Fibroblast of skin of right biceps (primary cell): ENCODE measurements at regions not wholly inside any gene's neighbourhood (a gene's known extent, or its start where the extent isn't known, plus 50 kb on each side); places are given as distances from the start of the nearest gene placed in this dataset.

ENCODE experiments used
- DNase-seq: peaks from one replicate; pipeline ENCODE4 v3.0.0-alpha.2; 2013

DNA sequence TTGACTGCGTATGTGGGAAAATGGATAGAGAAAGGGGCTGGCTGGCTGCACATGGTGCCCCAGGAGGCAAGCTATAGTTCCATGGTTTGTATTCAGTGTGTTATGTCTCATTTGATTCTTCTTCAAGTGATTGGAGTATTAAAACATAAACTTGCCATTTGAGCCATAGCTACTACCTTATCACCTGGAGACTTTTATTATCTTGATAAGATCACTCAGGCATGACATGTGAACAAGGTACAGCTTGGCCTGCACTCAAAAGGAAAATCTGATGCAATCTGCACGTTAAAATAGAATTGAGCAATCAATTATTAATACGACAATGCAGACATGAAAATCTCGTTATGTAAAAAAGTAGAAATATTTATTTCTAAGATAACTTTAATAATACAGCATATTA, 116.9 kb downstream of the RND3 start:
- DNase-seq: no peak

DNA sequence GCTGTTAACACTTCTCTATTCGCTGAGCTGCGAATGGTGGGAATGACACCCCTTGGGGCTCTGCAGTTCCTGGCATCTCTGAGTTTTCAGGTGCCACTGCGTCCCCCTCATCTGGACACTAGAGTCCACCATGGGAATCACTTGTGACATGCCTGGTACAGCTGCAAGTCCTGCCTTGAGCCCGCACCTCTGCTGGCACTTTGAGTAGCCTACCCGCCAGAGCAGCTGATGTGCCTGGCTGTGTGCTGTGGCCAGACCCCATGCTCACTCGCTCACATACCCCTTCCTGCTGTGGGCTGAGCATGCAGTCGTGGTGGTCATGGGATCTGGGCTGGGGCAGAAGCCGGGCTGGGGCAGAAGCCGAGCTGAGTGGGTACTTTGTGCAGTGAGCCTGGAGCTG, 117.6 kb downstream of the RND3 start:
- DNase-seq: no peak

GRCh38 chr2:150358468-150358807, 129.0 kb downstream of the RND3 start:
- DNase-seq: no peak

DNA sequence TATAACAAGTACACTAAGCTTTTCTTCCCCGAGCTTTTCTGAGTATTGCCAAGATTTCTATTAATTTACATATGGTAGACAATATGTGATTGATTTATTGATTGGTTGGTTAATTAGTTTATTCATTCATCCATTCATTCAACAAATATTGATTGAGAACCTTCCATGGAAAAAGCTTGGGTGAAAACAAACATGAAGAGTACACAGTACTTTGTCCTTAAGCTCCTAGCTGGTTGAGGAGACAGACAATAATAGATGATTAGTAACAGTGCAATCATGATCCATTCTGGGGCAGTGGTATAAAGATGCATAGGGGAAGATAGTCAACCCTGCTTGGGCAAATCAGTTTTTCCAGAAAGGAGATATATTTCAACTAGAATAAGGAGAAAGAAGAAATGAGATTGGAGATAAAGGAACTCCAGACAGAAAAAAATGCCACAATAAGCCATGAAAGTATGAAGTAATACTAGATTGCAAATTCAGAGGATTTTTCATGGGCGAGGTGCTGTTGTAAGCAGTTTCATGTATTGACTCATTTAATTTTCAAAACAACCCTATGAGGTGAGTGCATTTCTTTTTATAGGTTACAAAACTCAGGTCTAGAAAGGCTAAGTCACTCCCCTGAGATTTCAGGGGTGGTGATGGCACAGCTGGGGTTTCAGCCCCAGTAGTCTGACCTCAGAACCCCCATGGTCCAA, 129.5 kb downstream of the RND3 start:
- DNase-seq: peak; percentile 9

DNA sequence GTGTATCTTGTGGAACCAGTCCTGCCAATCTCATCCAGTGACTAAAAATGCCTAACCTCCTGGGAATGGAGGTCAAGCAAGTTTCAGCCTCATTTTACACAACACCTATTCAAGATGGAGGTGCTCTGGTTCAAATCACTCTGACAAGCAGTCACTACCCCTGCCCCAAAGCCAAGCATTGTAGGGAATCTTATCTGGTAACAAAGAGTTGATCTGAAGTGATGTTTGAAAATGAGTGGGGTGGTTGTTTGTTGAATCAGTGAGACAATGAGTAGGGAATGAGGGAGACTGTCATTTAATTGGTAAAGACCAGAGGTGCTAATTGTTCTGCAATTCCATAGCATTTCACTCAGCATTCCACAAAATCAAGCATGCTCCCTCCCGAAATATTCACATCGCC, 132.0 kb downstream of the RND3 start:
- no peak for DNase-seq

DNA sequence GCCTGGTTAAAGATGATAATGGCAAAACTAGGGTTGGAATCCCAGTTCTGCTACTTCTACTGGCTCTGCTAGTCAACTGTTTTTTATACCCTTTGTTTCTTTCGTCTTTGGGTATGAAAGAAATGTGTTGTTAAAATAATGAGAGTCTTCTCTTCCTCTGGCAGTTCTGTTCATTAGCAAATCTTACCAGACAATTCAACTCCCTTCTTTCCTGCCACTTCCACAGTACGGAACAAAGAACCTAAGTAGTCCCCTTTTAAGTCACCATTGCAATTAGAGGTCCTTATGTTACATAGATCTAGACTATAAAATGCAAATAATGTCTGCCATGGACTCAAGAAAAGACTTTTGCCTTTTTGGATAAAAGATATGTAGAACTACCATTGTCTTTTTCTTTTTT, 134.1 kb downstream of the RND3 start:
- DNase-seq: no peak

- no peak for DNase-seq
These were observed 135.5 kb downstream of the RND3 start for GRCh38 chr2:150351922-150352321.

- DNase-seq: peak; percentile 41
These were observed 137.0 kb downstream of the RND3 start for GRCh38 chr2:150350500-150350899.

- DNase-seq: peak; percentile 60
These were observed 140.7 kb downstream of the RND3 start for GRCh38 chr2:150346806-150347205.

GRCh38 chr2:150341982-150342680, 145.3 kb downstream of the RND3 start:
- DNase-seq: no peak

- DNase-seq: no peak
These were observed 147.5 kb downstream of the RND3 start for GRCh38 chr2:150339951-150340350.

- DNase-seq: peak; percentile 29
These were observed 148.2 kb downstream of the RND3 start for GRCh38 chr2:150339282-150339681.

- no peak for DNase-seq
These were observed 151.9 kb downstream of the RND3 start for GRCh38 chr2:150335596-150335995.

DNA sequence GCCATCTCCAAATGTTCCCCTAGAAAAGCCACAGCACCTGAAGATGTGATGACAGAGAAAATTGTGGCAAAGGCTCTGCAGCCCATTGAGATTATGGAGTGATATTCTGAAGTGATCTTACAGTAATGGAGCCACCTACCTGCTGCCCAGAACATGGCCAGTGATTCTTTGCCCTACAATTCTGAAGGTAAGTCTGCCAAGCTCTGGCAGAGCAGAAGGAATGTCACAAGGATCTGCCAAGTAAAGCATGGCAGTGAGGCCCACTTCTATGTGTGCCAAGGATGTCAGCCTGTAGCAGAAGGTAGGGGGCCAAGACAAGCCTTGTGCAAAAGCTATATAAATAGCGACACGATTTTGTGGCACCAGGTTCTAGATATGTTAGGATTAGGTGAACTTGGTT, 155.1 kb downstream of the RND3 start:
- DNase-seq: no peak

DNA sequence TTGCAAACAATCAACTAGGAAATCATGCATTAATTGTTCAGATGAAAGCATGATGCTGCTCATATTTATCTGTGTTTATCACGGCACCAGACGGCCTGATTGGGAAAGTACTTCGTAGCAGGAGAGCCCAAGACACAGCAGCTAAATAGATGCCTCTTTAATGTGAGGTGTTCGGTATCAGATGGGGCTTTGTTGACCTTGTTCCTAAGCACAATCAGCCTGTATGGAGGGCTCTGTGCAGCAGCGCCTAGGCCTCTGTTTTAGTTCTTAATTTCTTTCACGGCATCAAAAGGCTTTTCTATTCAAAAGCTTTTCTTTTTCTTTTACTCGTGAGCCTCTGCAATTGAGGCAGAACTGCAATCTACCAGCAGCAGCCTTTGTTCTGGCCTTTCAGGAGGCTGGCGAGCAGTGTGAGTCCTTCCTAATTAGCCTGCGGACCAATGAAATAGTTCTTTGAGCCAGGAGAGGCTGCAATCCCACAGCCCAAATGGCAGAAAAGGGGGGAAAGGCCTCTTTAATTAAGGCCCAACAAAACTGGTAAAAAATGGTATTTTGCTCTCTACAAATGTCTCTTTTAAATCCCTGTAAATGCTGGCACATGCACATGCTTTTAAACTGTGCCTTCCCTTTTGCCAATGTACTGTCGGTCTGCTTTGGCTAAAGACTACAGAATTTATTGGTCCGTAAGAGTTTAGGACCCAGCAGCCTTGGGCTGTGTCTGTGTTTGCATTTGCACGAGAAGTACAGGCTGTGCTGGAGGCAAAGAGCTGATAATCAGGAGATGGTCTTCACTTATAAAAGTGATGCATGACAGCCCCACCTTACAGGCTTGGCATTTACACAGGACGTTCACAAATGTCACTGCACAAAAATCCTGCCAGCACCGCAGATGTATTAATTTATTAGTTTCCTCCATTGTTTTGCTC, 159.6 kb downstream of the RND3 start:
- no peak for DNase-seq

- DNase-seq: no peak
These were observed 161.7 kb downstream of the RND3 start for GRCh38 chr2:150325656-150326314.

DNA sequence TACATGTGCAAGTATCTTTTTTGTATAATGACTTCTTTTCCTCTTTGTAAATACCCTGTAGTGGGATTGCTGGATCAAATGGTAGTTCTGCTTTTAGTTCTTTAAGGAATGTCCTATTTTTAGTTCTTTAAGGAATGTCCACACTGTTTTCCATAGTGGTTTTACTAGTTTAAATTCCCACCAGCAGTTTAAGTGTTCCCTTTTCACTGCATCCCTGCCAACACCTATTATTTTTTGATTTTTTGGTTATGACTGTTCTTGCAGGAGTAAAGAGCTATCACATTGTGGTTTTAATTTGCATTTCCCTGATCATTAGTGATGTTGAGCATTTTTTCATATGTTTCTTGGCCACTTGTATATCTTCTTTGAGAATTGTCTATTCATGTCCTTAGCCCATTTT, 164.4 kb downstream of the RND3 start:
- peak; percentile 62 for DNase-seq

DNA sequence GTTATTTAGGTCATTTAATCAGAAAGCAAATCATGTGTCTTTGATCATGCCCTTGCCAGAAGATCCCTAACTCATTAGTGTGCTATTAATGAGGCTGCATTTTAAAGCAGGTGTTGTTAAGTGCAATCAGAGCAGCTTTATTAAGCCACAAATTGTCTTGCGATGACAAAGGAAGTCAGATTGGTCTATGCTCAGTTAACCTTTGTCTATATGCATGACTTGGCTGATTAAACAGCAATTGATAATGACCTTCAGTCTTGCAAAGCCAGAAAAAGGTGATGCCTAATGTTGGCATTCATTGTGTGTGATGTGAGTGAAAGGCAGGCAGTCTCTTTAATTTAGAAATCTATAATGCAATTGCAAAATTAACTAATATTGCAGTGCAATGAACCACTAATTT, 166.9 kb downstream of the RND3 start:
- DNase-seq: no peak

- DNase-seq: no peak
These were observed 167.6 kb downstream of the RND3 start for GRCh38 chr2:150319658-150320555.

DNA sequence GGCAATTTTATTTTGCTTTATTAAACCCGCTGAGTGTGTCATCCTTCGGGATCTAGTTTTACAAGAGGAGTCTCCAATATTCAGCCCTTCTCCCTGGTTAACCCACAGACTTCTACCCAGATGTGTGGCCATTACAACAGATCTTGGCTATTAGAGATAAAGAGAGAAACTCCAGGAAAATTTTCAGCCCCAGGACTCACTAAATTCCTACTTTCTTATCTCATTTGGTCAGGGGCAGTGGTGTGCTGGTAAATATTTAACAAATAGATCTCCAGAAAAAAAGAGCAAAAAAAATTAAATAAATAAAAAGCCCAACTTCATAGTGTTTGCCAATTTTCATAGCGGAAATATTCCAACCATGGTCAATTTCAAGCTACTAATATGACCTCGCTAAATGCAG, 168.4 kb downstream of the RND3 start:
- no peak for DNase-seq

DNA sequence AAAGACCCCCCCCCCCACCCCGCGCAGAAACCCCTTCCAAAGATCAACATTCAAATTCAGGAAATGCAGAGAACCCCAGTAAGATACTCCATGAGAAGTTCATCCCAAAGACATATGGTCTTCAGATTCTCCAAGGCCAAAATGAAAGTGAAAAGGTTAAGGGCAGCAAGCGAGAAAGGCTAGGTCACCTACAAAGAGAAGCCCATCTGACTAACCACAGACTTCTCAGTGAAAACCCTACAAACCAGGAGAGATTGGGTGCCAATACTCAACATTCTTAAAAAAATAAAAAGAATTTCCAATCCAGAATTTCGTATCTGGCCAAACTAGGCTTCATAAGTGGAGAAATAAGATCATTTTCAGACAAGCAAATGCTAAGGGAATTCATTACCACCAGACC, 175.2 kb downstream of the RND3 start:
- DNase-seq: no peak
